ENCODE measurements at regions not wholly inside any gene's neighbourhood (a gene's known extent, or its start where the extent isn't known, plus 50 kb on each side); places are given as distances from the start of the nearest gene placed in this dataset.

- intact Hi-C loops (cut with DNase I), result no loop called here
- 86 to 92% methylated on average over 13 of the region's 13 CpGs for WGBS, 2 donors
- H3K4me3 ChIP-seq, result no peak overlapping the region
- H3K27ac ChIP-seq, result no peak overlapping the region
- H3K9me3 ChIP-seq, result no peaks in the 10 kb centered on the region
- FAIRE-seq (no peak), ATAC-seq (no peak), DNase-seq (no peak)
- peaks cover 0 to 40% (median 12%) of the 10 kb centered on the region in 4 donors for H3K27me3 ChIP-seq
- no peaks in the 10 kb centered on the region for H3K4me1 ChIP-seq
- TF ChIP-seq, protein P1, sequence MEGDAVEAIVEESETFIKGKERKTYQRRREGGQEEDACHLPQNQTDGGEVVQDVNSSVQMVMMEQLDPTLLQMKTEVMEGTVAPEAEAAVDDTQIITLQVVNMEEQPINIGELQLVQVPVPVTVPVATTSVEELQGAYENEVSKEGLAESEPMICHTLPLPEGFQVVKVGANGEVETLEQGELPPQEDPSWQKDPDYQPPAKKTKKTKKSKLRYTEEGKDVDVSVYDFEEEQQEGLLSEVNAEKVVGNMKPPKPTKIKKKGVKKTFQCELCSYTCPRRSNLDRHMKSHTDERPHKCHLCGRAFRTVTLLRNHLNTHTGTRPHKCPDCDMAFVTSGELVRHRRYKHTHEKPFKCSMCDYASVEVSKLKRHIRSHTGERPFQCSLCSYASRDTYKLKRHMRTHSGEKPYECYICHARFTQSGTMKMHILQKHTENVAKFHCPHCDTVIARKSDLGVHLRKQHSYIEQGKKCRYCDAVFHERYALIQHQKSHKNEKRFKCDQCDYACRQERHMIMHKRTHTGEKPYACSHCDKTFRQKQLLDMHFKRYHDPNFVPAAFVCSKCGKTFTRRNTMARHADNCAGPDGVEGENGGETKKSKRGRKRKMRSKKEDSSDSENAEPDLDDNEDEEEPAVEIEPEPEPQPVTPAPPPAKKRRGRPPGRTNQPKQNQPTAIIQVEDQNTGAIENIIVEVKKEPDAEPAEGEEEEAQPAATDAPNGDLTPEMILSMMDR (IDR thresholded peaks at IDR 0.05), result no peak
- no peaks in the 10 kb centered on the region for H3K36me3 ChIP-seq
Observed at GRCh38 chr5:167580608-167581007, 710.8 kb upstream of the WWC1 start.

GRCh38 chr5:167582283-167582682, 709.2 kb upstream of the WWC1 start:
- no peaks in the 10 kb centered on the region for H3K4me1 ChIP-seq
- FAIRE-seq (no peak), DNase-seq (no peak), ATAC-seq (peak in 1 of 4 donors; percentile 35)
- intact Hi-C loops (cut with DNase I), result no loop called here
- H3K9me3 ChIP-seq, result no peaks in the 10 kb centered on the region
- TF ChIP-seq, protein P1 (IDR thresholded peaks at IDR 0.05), result no peak
- H3K27ac ChIP-seq, result no peak overlapping the region
- 46 to 55% methylated on average over 2 of the region's 2 CpGs for WGBS, 2 donors
- H3K36me3 ChIP-seq, result no peaks in the 10 kb centered on the region
- no peak overlapping the region for H3K4me3 ChIP-seq
- H3K27me3 ChIP-seq, result peaks cover 0 to 25% (median 3%) of the 10 kb centered on the region in 4 donors

DNA sequence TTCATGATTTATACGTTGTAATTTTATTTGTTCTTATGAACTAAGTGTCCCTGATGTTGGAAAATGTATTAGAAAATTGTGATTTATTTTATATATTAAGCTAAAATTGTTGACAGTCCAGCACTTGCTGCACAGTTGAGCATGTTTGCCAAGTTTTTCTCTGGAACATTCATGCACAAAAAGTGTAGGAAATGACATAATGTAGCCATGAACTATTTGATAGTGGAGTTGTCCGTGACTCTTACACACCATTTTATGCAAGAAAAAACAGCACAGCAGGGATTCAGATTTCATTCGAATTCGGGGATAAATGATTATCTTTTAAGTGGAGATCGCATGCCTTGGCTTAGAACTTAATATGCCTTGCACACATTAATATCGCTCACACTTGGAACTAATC, 708.6 kb upstream of the WWC1 start:
- Histone ChIP-seq H3K4me1 (no peaks in the 10 kb centered on the region), H3K27ac (no peak overlapping the region), H3K9me3 (no peaks in the 10 kb centered on the region), H3K27me3 (peaks cover 0 to 20% (median 0%) of the 10 kb centered on the region in 4 donors), H3K4me3 (no peak overlapping the region), H3K36me3 (no peaks in the 10 kb centered on the region)
- intact Hi-C loops (cut with DNase I), result no loop called here
- WGBS, 2 donors, result 49 to 62% methylated on average over 6 of the region's 6 CpGs
- TF ChIP-seq, protein P1 (IDR thresholded peaks at IDR 0.05), result no peak
- DNase-seq (no peak), FAIRE-seq (no peak), ATAC-seq (no peak)

DNA sequence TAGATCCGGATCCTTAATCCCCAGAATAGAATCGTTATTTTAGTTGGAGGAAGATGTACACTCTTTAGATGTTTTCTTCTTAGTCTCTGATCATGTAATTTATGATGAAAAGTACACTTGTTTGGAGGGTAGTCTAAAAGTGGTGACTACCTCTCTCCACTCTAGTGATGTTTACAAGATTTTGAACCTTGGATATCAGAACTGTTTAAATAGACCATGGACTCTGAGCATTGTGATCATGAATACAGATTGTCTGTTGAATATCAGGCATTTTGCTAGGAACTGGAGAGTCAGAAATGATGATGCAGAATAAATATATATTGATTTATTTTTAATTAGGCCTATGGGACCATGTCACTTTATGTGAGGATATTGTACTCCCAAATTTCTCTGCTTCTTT, 706.3 kb upstream of the WWC1 start:
- no peaks in the 10 kb centered on the region for H3K4me1 ChIP-seq
- TF ChIP-seq, protein P1 (IDR thresholded peaks at IDR 0.05), result no peak
- H3K36me3 ChIP-seq, result no peaks in the 10 kb centered on the region
- ATAC-seq (no peak), FAIRE-seq (no peak), DNase-seq (no peak)
- H3K27me3 ChIP-seq, result peaks cover 0 to 2% (median 0%) of the 10 kb centered on the region in 4 donors
- intact Hi-C loops (cut with DNase I), result no loop called here
- WGBS, 2 donors, result 60 to 75% methylated on average over 2 of the region's 2 CpGs
- H3K4me3 ChIP-seq, result no peak overlapping the region
- H3K9me3 ChIP-seq, result no peaks in the 10 kb centered on the region
- H3K27ac ChIP-seq, result no peak overlapping the region

GRCh38 chr5:167587772-167588437, 703.5 kb upstream of the WWC1 start:
- Histone ChIP-seq H3K9me3 (no peaks in the 10 kb centered on the region), H3K36me3 (no peaks in the 10 kb centered on the region), H3K27me3 (no peaks in the 10 kb centered on the region), H3K4me3 (no peak overlapping the region), H3K27ac (no peak overlapping the region), H3K4me1 (no peaks in the 10 kb centered on the region)
- intact Hi-C loops (cut with DNase I), result no loop called here
- FAIRE-seq (no peak), DNase-seq (peak in 1 of 6 donors; percentile 10), ATAC-seq (peak in 3 of 4 donors; percentile 47 to 65 (median 65))
- TF ChIP-seq, protein P1 (IDR thresholded peaks at IDR 0.05), result peak in 2 of 4 donors; percentile 10 to 21
- WGBS, 2 donors, result 48 to 55% methylated on average over 5 of the region's 5 CpGs

All from pancreas (tissue), 10 donors.